ENCODE measurements at regions not wholly inside any gene's neighbourhood (a gene's known extent, or its start where the extent isn't known, plus 50 kb on each side); places are given as distances from the start of the nearest gene placed in this dataset.

DNA sequence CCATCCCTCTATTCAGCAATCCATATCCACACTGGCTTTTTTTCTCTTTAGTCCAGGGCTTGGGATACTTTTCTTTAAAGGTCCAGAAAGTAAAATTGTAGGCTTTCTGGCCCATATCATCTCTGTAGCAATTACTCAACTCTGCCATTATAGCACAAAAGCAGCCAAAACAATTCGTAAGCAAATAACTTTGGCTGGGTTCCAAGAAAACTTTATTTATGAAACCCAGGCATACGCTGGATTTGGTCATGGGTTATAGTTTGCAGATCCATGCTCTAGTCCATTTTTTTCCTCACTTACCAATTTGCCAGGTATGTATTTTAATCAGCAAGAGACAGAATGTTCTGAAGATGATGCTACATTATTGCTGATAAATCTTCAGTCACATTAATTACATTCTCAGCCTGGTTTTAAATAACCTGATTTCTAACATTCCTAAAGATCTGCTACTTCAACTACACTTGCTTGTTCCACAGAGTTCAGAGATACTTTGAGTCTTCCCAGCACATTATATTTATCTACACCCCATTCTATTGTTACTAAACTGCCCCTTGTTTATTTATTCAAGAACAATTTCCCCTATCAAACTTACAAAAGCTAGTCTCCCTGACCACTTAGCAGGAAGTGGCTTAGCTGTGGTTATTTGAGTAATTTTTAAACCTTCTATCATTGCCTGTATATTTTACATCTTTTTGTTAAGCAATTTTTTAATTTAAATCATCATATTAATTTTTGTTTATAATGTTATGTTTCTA lies 161.0 kb downstream of the ISL1 start:
- H3K4me1 ChIP-seq = no peaks in the 10 kb centered on the region
- no peak overlapping the region for H3K27ac ChIP-seq
- no peaks in the 10 kb centered on the region for H3K36me3 ChIP-seq
- no peaks in the 10 kb centered on the region for H3K9me3 ChIP-seq
- no peak overlapping the region for H3K4me3 ChIP-seq
- WGBS, 2 donors = 29 to 55% methylated on average over 2 of the region's 2 CpGs
- no peak for TF ChIP-seq POLR2A (IDR thresholded peaks at IDR 0.05)
- DNase-seq = no peak
- ATAC-seq (ENCODE audit: low FRiP score in 2 of 2) = no peak
- no peaks in the 10 kb centered on the region for H3K27me3 ChIP-seq

- DNase-seq (no peak), ATAC-seq (ENCODE audit: low FRiP score in 2 of 2) (no peak)
- H3K4me1 ChIP-seq = no peaks in the 10 kb centered on the region
- no peak for TF ChIP-seq CTCF (IDR thresholded peaks at IDR 0.05)
- TF ChIP-seq POLR2AphosphoS5 (IDR thresholded peaks at IDR 0.05) = no peak
- no peak for TF ChIP-seq POLR2A (IDR thresholded peaks at IDR 0.05)
- no peak overlapping the region for H3K27ac ChIP-seq
- H3K9me3 ChIP-seq = no peaks in the 10 kb centered on the region
- no peaks in the 10 kb centered on the region for H3K36me3 ChIP-seq
- 88% methylated on average over 4 of the region's 4 CpGs for WGBS, 2 donors
- no peaks in the 10 kb centered on the region for H3K27me3 ChIP-seq
- H3K4me3 ChIP-seq = no peak overlapping the region
Observed at GRCh38 chr5:51556833-51557232, 173.6 kb downstream of the ISL1 start.

- H3K36me3 ChIP-seq = no peaks in the 10 kb centered on the region
- 92 to 95% methylated on average over 1 of the region's 1 CpG for WGBS, 2 donors
- DNase-seq (no peak), ATAC-seq (ENCODE audit: low FRiP score in 2 of 2) (no peak)
- H3K4me1 ChIP-seq = no peaks in the 10 kb centered on the region
- H3K9me3 ChIP-seq = no peaks in the 10 kb centered on the region
- TF ChIP-seq EP300 (IDR thresholded peaks at IDR 0.05) = no peak
- TF ChIP-seq POLR2A (IDR thresholded peaks at IDR 0.05) = no peak
- H3K27me3 ChIP-seq = no peaks in the 10 kb centered on the region
- no peak overlapping the region for H3K4me3 ChIP-seq
- H3K27ac ChIP-seq = no peak overlapping the region
Observed at GRCh38 chr5:51558682-51559081, 175.4 kb downstream of the ISL1 start.

DNA sequence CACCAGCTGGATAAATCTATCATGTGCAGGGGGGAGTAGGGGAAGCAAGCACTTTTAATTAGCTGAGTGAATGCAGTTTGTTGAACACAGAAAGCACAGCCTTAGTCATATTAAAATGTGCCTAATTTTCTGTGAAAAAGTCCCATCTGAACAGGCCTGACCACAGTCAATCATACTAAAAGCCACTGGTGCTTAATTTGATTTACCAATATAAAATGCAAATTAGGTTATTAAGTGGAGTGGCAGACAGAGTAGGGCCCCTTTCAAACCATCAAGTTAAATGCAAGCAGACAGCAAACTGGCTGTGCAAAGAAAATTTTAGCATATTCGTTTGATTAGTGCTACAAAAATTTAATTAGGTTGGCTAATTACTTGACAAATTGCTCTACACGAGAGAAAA lies 176.1 kb downstream of the ISL1 start:
- no peaks in the 10 kb centered on the region for H3K27me3 ChIP-seq
- TF ChIP-seq EP300 (IDR thresholded peaks at IDR 0.05) = no peak
- no peak overlapping the region for H3K4me3 ChIP-seq
- H3K4me1 ChIP-seq = no peaks in the 10 kb centered on the region
- 67 to 70% methylated on average over 2 of the region's 2 CpGs for WGBS, 2 donors
- no peaks in the 10 kb centered on the region for H3K36me3 ChIP-seq
- H3K9me3 ChIP-seq = no peaks in the 10 kb centered on the region
- DNase-seq = no peak
- H3K27ac ChIP-seq = no peak overlapping the region
- ATAC-seq (ENCODE audit: low FRiP score in 2 of 2) = no peak

- no peak for TF ChIP-seq POLR2AphosphoS5 (IDR thresholded peaks at IDR 0.05)
- TF ChIP-seq CTCF (IDR thresholded peaks at IDR 0.05) = no peak
- no peak for TF ChIP-seq EP300 (IDR thresholded peaks at IDR 0.05)
- TF ChIP-seq POLR2A (IDR thresholded peaks at IDR 0.05) = no peak
- DNase-seq (no peak), ATAC-seq (ENCODE audit: low FRiP score in 2 of 2) (no peak)
- 68 to 75% methylated on average over 2 of the region's 2 CpGs for WGBS, 2 donors
- H3K36me3 ChIP-seq = no peaks in the 10 kb centered on the region
- H3K4me3 ChIP-seq = no peak overlapping the region
- no peaks in the 10 kb centered on the region for H3K4me1 ChIP-seq
- no peaks in the 10 kb centered on the region for H3K27me3 ChIP-seq
- no peak overlapping the region for H3K27ac ChIP-seq
- no peaks in the 10 kb centered on the region for H3K9me3 ChIP-seq
Observed at GRCh38 chr5:51559921-51560658, 176.8 kb downstream of the ISL1 start.

DNA sequence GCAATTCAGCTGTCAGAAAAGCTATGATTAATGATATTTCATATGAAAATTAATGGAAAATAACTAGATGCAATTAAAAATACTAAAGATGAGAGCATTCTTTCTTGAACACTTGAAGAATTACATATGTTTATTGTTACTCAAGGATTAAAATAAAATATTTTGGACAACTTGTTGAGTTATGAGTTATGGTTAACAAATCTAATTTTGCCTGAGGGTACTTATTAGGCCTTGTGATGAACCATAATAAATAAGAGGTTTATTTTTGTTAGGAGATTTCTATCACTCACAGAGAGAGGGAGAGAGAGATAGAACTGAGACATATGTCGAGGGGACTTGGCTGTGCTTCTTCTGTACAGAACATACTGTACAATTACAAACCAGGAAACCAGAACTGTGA lies 183.7 kb downstream of the ISL1 start:
- WGBS, 2 donors = 63 to 68% methylated on average over 1 of the region's 1 CpG
- ATAC-seq (ENCODE audit: low FRiP score in 2 of 2) = no peak
- H3K9me3 ChIP-seq = no peaks in the 10 kb centered on the region

More for the DNA sequence above, 183.7 kb downstream of the ISL1 start:
- Histone ChIP-seq H3K27ac (no peak overlapping the region), H3K36me3 (no peaks in the 10 kb centered on the region), H3K4me1 (no peaks in the 10 kb centered on the region), H3K4me3 (no peak overlapping the region), H3K27me3 (no peaks in the 10 kb centered on the region)
- TF ChIP-seq EP300 (IDR thresholded peaks at IDR 0.05) (no peak), CTCF (IDR thresholded peaks at IDR 0.05) (no peak), POLR2A (IDR thresholded peaks at IDR 0.05) (no peak), POLR2AphosphoS5 (IDR thresholded peaks at IDR 0.05) (no peak)
- DNase-seq = no peak

Measured in upper lobe of left lung (tissue), 6 donors.